Sigmoid colon (tissue), 4 donors: ENCODE measurements at regions not wholly inside any gene's neighbourhood (a gene's known extent, or its start where the extent isn't known, plus 50 kb on each side); places are given as distances from the start of the nearest gene placed in this dataset.

ENCODE experiments used
- EP300 ChIP-seq, 4 donors: sonication (generic); formaldehyde crosslinking; IDR thresholded peaks; one replicate each; pipeline ENCODE4 v1.6.1; 2017; ENCODE audit warnings: antibody characterized with exemption in 4 of 4
- TF ChIP-seq, protein P1 (sequence below), 4 experiments: fragments of 450-650 bp in 3 of 4; fragments of 200-600 bp in 1 of 4; IDR thresholded peaks; one replicate each; pipeline ENCODE4 v1.5.1; 2016 to 2019; ENCODE audit warnings: antibody characterized with exemption in 4 of 4, mild to moderate bottlenecking in 3 of 4, moderate library complexity in 2 of 4

DNA sequence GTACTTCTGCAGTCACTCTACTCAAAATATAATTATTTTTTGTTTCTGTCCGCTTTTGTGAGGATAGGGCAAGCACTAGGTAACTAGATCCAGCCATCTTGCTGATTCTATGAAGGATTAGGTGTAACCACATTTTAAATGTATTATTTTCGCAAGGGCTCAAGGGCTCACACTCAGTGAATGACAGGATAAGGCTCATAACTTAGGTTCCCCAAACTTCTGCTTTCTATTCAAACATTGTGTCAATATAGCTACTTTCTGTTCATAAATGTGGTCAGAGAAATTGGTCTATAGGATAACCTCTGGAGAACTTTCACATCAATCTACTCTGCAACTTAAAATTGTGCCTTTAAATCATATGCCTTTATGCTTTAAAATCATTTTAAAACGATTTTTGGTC, 1141.2 kb downstream of the SORCS1 start:
- TF ChIP-seq, protein P1, sequence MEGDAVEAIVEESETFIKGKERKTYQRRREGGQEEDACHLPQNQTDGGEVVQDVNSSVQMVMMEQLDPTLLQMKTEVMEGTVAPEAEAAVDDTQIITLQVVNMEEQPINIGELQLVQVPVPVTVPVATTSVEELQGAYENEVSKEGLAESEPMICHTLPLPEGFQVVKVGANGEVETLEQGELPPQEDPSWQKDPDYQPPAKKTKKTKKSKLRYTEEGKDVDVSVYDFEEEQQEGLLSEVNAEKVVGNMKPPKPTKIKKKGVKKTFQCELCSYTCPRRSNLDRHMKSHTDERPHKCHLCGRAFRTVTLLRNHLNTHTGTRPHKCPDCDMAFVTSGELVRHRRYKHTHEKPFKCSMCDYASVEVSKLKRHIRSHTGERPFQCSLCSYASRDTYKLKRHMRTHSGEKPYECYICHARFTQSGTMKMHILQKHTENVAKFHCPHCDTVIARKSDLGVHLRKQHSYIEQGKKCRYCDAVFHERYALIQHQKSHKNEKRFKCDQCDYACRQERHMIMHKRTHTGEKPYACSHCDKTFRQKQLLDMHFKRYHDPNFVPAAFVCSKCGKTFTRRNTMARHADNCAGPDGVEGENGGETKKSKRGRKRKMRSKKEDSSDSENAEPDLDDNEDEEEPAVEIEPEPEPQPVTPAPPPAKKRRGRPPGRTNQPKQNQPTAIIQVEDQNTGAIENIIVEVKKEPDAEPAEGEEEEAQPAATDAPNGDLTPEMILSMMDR (IDR thresholded peaks at IDR 0.05) = no peak
- TF ChIP-seq EP300 (IDR thresholded peaks at IDR 0.05) = no peak
